ENCODE measurements at regions not wholly inside any gene's neighbourhood (a gene's known extent, or its start where the extent isn't known, plus 50 kb on each side); places are given as distances from the start of the nearest gene placed in this dataset.
A peak's percentile ranks its signal among the peaks of the same experiment; 100 is the strongest.

- TF ChIP-seq ZNF644 (CRISPR knock-in tag; IDR thresholded peaks at IDR 0.05; ENCODE audit: low read depth) (no peak), TEAD2 (CRISPR knock-in tag; IDR thresholded peaks at IDR 0.05) (no peak), HOXA7 (CRISPR knock-in tag; IDR thresholded peaks at IDR 0.05) (no peak), EEA1 (CRISPR knock-in tag; IDR thresholded peaks at IDR 0.05; ENCODE audit: borderline replicate concordance) (no peak), CTCF (CRISPR knock-in tag; IDR thresholded peaks at IDR 0.05) (peak; percentile 55), ZBTB33 (CRISPR knock-in tag; IDR thresholded peaks at IDR 0.05) (no peak), ZSCAN5A (CRISPR knock-in tag; IDR thresholded peaks at IDR 0.05; ENCODE audit: borderline replicate concordance) (no peak), ZNF274 (CRISPR knock-in tag; IDR thresholded peaks at IDR 0.05) (no peak)
Measured at GRCh38 chr12:9319044-9319841, 111.0 kb upstream of the PZP start.
